A673 (cell line): ENCODE measurements at regions not wholly inside any gene's neighbourhood (a gene's known extent, or its start where the extent isn't known, plus 50 kb on each side); places are given as distances from the start of the nearest gene placed in this dataset.

Experiments
- EZH2 ChIP-seq: fragments of 200-600 bp; sonication (generic); IDR thresholded peaks from 2 replicates; pipeline ENCODE4 v1.6.1; 2017; ENCODE audit warnings: borderline replicate concordance, low read depth, mild to moderate bottlenecking, mixed read lengths, antibody characterized with exemption, low read length; ENCODE audit not compliant: poor library complexity, severe bottlenecking
- TF ChIP-seq, protein P1 (sequence below): fragments of 300-800, 200-600 bp; sonication (generic); conservative IDR thresholded peaks from 2 replicates; pipeline ENCODE4 v1.5.1; 2017; ENCODE audit warnings: low read depth, mild to moderate bottlenecking, antibody characterized with exemption, low read length, moderate library complexity, mixed read lengths

DNA sequence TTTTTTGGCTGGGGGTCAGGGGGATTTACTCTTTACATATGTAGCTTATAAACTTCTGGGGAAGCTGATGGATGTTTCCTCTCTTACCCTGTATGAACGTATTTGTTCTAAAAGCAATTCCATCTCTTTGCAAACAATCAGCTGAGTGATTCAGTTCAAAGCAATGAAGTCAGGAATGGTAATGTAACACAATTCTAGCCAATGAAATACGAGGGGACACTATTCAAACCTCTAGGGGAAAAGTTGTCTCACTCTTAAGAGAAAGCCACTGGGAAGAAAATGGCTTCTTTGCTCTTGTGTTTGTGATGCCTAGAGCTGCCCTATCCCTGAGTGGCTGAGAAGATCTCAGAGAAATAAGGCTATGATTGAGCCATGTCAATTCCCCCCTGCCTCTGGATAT lies 134.8 kb upstream of the SEMA3C start:
- TF ChIP-seq, protein P1, sequence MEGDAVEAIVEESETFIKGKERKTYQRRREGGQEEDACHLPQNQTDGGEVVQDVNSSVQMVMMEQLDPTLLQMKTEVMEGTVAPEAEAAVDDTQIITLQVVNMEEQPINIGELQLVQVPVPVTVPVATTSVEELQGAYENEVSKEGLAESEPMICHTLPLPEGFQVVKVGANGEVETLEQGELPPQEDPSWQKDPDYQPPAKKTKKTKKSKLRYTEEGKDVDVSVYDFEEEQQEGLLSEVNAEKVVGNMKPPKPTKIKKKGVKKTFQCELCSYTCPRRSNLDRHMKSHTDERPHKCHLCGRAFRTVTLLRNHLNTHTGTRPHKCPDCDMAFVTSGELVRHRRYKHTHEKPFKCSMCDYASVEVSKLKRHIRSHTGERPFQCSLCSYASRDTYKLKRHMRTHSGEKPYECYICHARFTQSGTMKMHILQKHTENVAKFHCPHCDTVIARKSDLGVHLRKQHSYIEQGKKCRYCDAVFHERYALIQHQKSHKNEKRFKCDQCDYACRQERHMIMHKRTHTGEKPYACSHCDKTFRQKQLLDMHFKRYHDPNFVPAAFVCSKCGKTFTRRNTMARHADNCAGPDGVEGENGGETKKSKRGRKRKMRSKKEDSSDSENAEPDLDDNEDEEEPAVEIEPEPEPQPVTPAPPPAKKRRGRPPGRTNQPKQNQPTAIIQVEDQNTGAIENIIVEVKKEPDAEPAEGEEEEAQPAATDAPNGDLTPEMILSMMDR = no peak
- TF ChIP-seq EZH2 = no peak
